Esophagus muscularis mucosa (tissue), 4 donors: ENCODE measurements at regions not wholly inside any gene's neighbourhood (a gene's known extent, or its start where the extent isn't known, plus 50 kb on each side); places are given as distances from the start of the nearest gene placed in this dataset.

Source experiments
- EP300 ChIP-seq: sonication (generic); formaldehyde crosslinking; IDR thresholded peaks from one replicate; pipeline ENCODE4 v1.6.1; 2017; ENCODE audit warnings: antibody characterized with exemption
- POLR2A ChIP-seq: fragments of 450-650 bp; IDR thresholded peaks from one replicate; pipeline ENCODE4 v1.6.1; 2017; ENCODE audit warnings: antibody characterized with exemption, moderate library complexity, mild to moderate bottlenecking, low read depth
- POLR2AphosphoS5 ChIP-seq, 2 donors: sonication (generic); formaldehyde crosslinking; IDR thresholded peaks; one replicate each; pipeline ENCODE4 v1.6.1; 2017; ENCODE audit warnings: antibody characterized with exemption in 2 of 2
- TF ChIP-seq, protein P1 (sequence below), 3 experiments: fragments of 200-600 bp in 2 of 3; fragments of 450-650 bp in 1 of 3; sonication (generic) in 2 of 3; IDR thresholded peaks; one replicate each; pipeline ENCODE4 v1.5.1; 2017 to 2019; ENCODE audit warnings: antibody characterized with exemption in 3 of 3, mild to moderate bottlenecking in 2 of 3, moderate library complexity in 1 of 3

DNA sequence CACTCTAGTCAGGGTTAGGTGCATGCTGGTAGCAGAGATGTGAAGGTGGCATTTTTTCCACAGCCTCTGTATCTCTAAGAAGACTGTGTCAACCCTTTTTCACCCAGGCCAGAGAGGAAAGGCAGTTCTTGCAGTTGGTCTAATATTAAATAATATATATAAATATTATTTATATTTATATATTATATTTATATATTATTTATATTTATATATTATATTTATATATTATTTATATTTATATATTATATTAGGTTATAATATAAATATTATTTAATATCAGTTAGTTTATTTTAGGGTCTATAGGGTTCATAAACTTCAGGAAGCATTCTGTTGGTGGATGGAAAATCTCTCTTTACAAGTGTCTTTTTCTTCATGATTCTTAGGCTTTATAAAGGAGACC lies 218.6 kb upstream of the DMRTA1 start:
- TF ChIP-seq POLR2A (no peak), EP300 (no peak), POLR2AphosphoS5 (IDR thresholded peaks at IDR 0.05) (no peak)
- TF ChIP-seq, protein P1, sequence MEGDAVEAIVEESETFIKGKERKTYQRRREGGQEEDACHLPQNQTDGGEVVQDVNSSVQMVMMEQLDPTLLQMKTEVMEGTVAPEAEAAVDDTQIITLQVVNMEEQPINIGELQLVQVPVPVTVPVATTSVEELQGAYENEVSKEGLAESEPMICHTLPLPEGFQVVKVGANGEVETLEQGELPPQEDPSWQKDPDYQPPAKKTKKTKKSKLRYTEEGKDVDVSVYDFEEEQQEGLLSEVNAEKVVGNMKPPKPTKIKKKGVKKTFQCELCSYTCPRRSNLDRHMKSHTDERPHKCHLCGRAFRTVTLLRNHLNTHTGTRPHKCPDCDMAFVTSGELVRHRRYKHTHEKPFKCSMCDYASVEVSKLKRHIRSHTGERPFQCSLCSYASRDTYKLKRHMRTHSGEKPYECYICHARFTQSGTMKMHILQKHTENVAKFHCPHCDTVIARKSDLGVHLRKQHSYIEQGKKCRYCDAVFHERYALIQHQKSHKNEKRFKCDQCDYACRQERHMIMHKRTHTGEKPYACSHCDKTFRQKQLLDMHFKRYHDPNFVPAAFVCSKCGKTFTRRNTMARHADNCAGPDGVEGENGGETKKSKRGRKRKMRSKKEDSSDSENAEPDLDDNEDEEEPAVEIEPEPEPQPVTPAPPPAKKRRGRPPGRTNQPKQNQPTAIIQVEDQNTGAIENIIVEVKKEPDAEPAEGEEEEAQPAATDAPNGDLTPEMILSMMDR (IDR thresholded peaks at IDR 0.05), result no peak
